HepG2 (cell line): ENCODE measurements at regions not wholly inside any gene's neighbourhood (a gene's known extent, or its start where the extent isn't known, plus 50 kb on each side); places are given as distances from the start of the nearest gene placed in this dataset.

ENCODE experiments used
- ATAC-seq: fragments of 200-7000 bp; cut with Tn5 transposase; 3 replicates; pipeline ENCODE4 v1.9.1; 2020; ENCODE audit warnings: mild to moderate bottlenecking, moderate library complexity
- BruUV-seq: library from RNA; stranded (reverse); fragments of 400-500 nt; replicated peaks from 2 replicates; lab custom pipeline; 2021; lab: Mats Ljungman, UMichigan
- CTCF ChIA-PET: fragments of 300-600 bp; formaldehyde crosslinking; extraction: SDS; loops from one replicate; lab custom pipeline; 2021; ENCODE audit warnings: low total read pairs, inconsistent platforms, low intra/inter-chr PET ratio; lab: Yijun Ruan, JAX
- POLR2A ChIA-PET: fragments of 350-600 bp; sonication (Branson Sonifier 250); formaldehyde crosslinking; loops from one replicate; lab custom pipeline; 2020; ENCODE audit warnings: antibody characterized with exemption, inconsistent platforms; lab: Yijun Ruan, JAX
- DNase-seq: peaks from one replicate; pipeline ENCODE4 v3.0.0-alpha.2; 2015; ENCODE audit warnings: low spot score
- FAIRE-seq: peaks from 3 replicates; lab custom pipeline; 2011; peaks lifted over from hg19 to GRCh38; lab: Jason Lieb, UNC
- H2AFZ ChIP-seq: one replicate; pipeline ENCODE4 v1.6.1; 2011; ENCODE audit warnings: low read length, inconsistent platforms
- H3K27ac ChIP-seq: fragments of 300-600 bp; 3 replicates; pipeline ENCODE4 v1.8.0; 2011; ENCODE audit warnings: mixed run types, mild to moderate bottlenecking, mixed read lengths, low read length, inconsistent platforms; ENCODE audit not compliant: insufficient read depth; ENCODE audit errors: extremely low read length
- H3K27me3 ChIP-seq, 2 experiments: fragments of 200-600 bp in 1 of 2; 2 replicates in 1 of 2; 3 replicates in 1 of 2; pipeline versions ENCODE4 v1.6.0 to v1.8.0; 2011; ENCODE audit warnings: low read length in 2 of 2, mild to moderate bottlenecking in 2 of 2, moderate library complexity in 2 of 2, inconsistent platforms in 1 of 2; ENCODE audit not compliant: insufficient read depth in 2 of 2, control insufficient read depth in 1 of 2
- H3K36me3 ChIP-seq, 2 experiments: fragments of 200-600 bp in 1 of 2; replicated peaks in 1 of 2; 2 replicates in 1 of 2; 3 replicates in 1 of 2; pipeline versions ENCODE4 v1.5.1 to v1.8.0; 2011; ENCODE audit warnings: low read length in 2 of 2, inconsistent platforms in 1 of 2; ENCODE audit not compliant: insufficient read depth in 2 of 2, control insufficient read depth in 1 of 2
- H3K4me1 ChIP-seq: 2 replicates; pipeline ENCODE4 v1.5.1; 2012; ENCODE audit warnings: low read length, inconsistent platforms; ENCODE audit not compliant: insufficient read depth
- H3K4me2 ChIP-seq: 2 replicates; pipeline ENCODE4 v1.6.0; 2011; ENCODE audit warnings: low read depth, low read length, inconsistent platforms
- H3K4me3 ChIP-seq, 3 experiments: fragments of 200-600 bp in 1 of 3; sonication (generic), shearing (Covaris generic) in 1 of 3; replicated peaks in 1 of 3; 2 replicates each; pipeline ENCODE4 v1.5.1; 2011 to 2016; ENCODE audit warnings: low read length in 3 of 3, inconsistent platforms in 2 of 3, low read depth in 2 of 3, mild to moderate bottlenecking in 2 of 3, control low read depth in 1 of 3, mixed read lengths in 1 of 3; ENCODE audit not compliant: insufficient read depth in 1 of 3
- H3K79me2 ChIP-seq: one replicate; pipeline ENCODE4 v1.6.1; 2011; ENCODE audit warnings: low read length, inconsistent platforms; ENCODE audit not compliant: insufficient read depth
- H3K9ac ChIP-seq: 2 replicates; pipeline ENCODE4 v1.6.0; 2011; ENCODE audit warnings: mild to moderate bottlenecking, low read depth, low read length, inconsistent platforms; ENCODE audit not compliant: insufficient read depth
- H3K9me3 ChIP-seq: 2 replicates; pipeline ENCODE4 v1.5.1; 2012; ENCODE audit warnings: mild to moderate bottlenecking, low read length
- H4K20me1 ChIP-seq: 2 replicates; pipeline ENCODE4 v1.6.0; 2011; ENCODE audit warnings: inconsistent platforms, mild to moderate bottlenecking, low read length, moderate library complexity; ENCODE audit not compliant: insufficient read depth
- BORCS8-MEF2B ChIP-seq: sonication (generic); formaldehyde crosslinking; IDR thresholded peaks from 2 replicates; pipeline ENCODE4 v1.8.0; 2022; ENCODE audit warnings: mild to moderate bottlenecking, missing genetic modification reagents
- EED ChIP-seq: sonication (generic); formaldehyde crosslinking; IDR thresholded peaks from 2 replicates; pipeline ENCODE4 v1.5.0; 2020; ENCODE audit warnings: mild to moderate bottlenecking, missing genetic modification reagents
- ESRRA ChIP-seq: sonication (generic); formaldehyde crosslinking; IDR thresholded peaks from 2 replicates; pipeline ENCODE4 v1.5.1; 2020; ENCODE audit warnings: mild to moderate bottlenecking, low read depth, missing genetic modification reagents
- FUBP1 ChIP-seq: sonication (generic); formaldehyde crosslinking; IDR thresholded peaks from 2 replicates; pipeline ENCODE4 v1.5.1; 2020; ENCODE audit warnings: missing genetic modification reagents, mild to moderate bottlenecking, borderline replicate concordance
- HMG20A ChIP-seq: IDR thresholded peaks from 2 replicates; pipeline ENCODE4 v1.6.1; 2016; ENCODE audit warnings: borderline replicate concordance
- KAT2B ChIP-seq: fragments of 150-350 bp; IDR thresholded peaks from 2 replicates; pipeline ENCODE4 v1.6.1; 2014; ENCODE audit warnings: low read depth, low read length, borderline replicate concordance
- PLRG1 ChIP-seq: fragments of 450-650 bp; conservative IDR thresholded peaks from 2 replicates; pipeline ENCODE4 v1.6.1; 2016
- POLR2AphosphoS5 ChIP-seq: IDR thresholded peaks from 2 replicates; pipeline ENCODE4 v1.6.1; 2012; ENCODE audit warnings: low read depth, low read length
- SKIL ChIP-seq: sonication (generic); formaldehyde crosslinking; IDR thresholded peaks from 2 replicates; pipeline ENCODE4 v1.8.0; 2022; ENCODE audit warnings: missing genetic modification reagents, mild to moderate bottlenecking, moderate library complexity, borderline replicate concordance
- ZC3H4 ChIP-seq: sonication (generic); formaldehyde crosslinking; IDR thresholded peaks from 2 replicates; pipeline ENCODE4 v1.4.0; 2020; ENCODE audit warnings: missing genetic modification reagents, borderline replicate concordance
- ZNF205 ChIP-seq: IDR thresholded peaks from 2 replicates; pipeline ENCODE4 v1.6.1; 2018; ENCODE audit warnings: missing biosample characterization, missing genetic modification reagents
- ZNF430 ChIP-seq: sonication (generic); formaldehyde crosslinking; IDR thresholded peaks from 2 replicates; pipeline ENCODE4 v1.9.0; 2021; ENCODE audit warnings: mild to moderate bottlenecking, missing genetic modification reagents
- ZNF432 ChIP-seq: sonication (generic); formaldehyde crosslinking; IDR thresholded peaks from 2 replicates; pipeline ENCODE4 v1.5.0; 2020; ENCODE audit warnings: missing genetic modification reagents, mild to moderate bottlenecking, borderline replicate concordance
- ZNF547 ChIP-seq: sonication (generic); formaldehyde crosslinking; IDR thresholded peaks from 2 replicates; pipeline ENCODE4 v1.5.1; 2020; ENCODE audit warnings: mild to moderate bottlenecking, missing genetic modification reagents
- ZNF782 ChIP-seq: sonication (generic); formaldehyde crosslinking; IDR thresholded peaks from 2 replicates; pipeline ENCODE4 v1.4.0; 2020; ENCODE audit warnings: missing genetic modification reagents, mild to moderate bottlenecking, borderline replicate concordance
- ZNF878 ChIP-seq: sonication (generic); formaldehyde crosslinking; IDR thresholded peaks from 2 replicates; pipeline ENCODE4 v1.8.1; 2023; ENCODE audit warnings: mild to moderate bottlenecking, missing genetic modification reagents, moderate library complexity
- ZNF879 ChIP-seq: sonication (generic); formaldehyde crosslinking; IDR thresholded peaks from 2 replicates; pipeline ENCODE4 v1.8.1; 2023; ENCODE audit warnings: missing genetic modification reagents
- WGBS: methylation state at CpG from one replicate; pipeline ENCODE4 v1.1.6; 2017; ENCODE audit warnings: low lambda C conversion rate; 5-methylcytosine and 5-hydroxymethylcytosine counted together
- in situ Hi-C: cut with HindIII; loops from 2 replicates; pipeline ENCODE4 v1.10.0; 2017; ENCODE audit warnings: low pct_unique_long_range_greater_than_20kb; ENCODE audit not compliant: extremely low pct_ligation_motif_present
- intact Hi-C: fragments of 100-400 bp; cut with micrococcal nuclease; formaldehyde crosslinking; loops from one replicate; pipeline ENCODE4 v1.10.0; 2022; ENCODE audit not compliant: unreplicated experiment
- TF ChIP-seq, protein P1 (sequence below): sonication (generic); formaldehyde crosslinking; IDR thresholded peaks from 2 replicates; pipeline ENCODE4 v1.8.0; 2022; ENCODE audit warnings: mild to moderate bottlenecking, missing genetic modification reagents; ENCODE audit not compliant: insufficient replicate concordance

DNA sequence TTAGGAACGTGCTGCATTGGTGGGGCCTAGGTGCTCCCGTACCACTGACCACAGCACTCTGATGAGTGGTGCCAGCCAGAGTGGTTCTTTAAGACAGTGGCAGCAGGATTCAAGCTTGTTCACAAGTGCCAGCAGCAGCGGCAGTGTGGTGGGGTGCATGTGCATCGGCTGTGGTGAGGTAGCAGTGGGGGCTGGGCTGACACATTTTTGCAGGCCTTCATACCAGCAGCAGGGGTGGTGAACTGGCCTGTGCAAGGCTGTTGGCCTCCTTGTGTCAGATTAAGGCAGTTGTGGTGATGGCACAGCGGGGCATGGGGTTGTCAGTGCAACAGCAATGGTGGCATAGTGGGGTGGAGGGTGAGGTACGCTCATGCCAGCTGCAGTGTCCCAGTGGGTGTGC, 131.4 kb downstream of the PABPC4L start (continued):
- TF ChIP-seq KAT2B = no peak
- TF ChIP-seq ZNF879 (CRISPR knock-in tag) = no peak
- no peak for TF ChIP-seq EED (CRISPR knock-in tag)
- TF ChIP-seq ZNF432 (CRISPR knock-in tag) = no peak
- no peak for TF ChIP-seq ZC3H4
- TF ChIP-seq, all 625 proteins: peak for 0

GRCh38 chr4:134057356-134057755, 144.2 kb downstream of the PABPC4L start:
- Histone ChIP-seq H3K4me2 (no peak overlapping the region), H3K27ac (no peak overlapping the region), H3K4me3 (no peak overlapping the region), H4K20me1 (no peaks in the 10 kb centered on the region), H3K9me3 (no peaks in the 10 kb centered on the region), H3K79me2 (no peaks in the 10 kb centered on the region), H3K9ac (no peak overlapping the region), H3K27me3 (no peaks in the 10 kb centered on the region), H2AFZ (no peak overlapping the region), H3K36me3 (no peaks in the 10 kb centered on the region), H3K4me1 (no peaks in the 10 kb centered on the region)
- ATAC-seq (no peak), DNase-seq (no peak), FAIRE-seq (no peak)
- POLR2A ChIA-PET = no interaction called here
- 0% methylated on average over 3 of the region's 3 CpGs for WGBS
- in situ Hi-C loops = no loop called here
- TF ChIP-seq, protein P1, sequence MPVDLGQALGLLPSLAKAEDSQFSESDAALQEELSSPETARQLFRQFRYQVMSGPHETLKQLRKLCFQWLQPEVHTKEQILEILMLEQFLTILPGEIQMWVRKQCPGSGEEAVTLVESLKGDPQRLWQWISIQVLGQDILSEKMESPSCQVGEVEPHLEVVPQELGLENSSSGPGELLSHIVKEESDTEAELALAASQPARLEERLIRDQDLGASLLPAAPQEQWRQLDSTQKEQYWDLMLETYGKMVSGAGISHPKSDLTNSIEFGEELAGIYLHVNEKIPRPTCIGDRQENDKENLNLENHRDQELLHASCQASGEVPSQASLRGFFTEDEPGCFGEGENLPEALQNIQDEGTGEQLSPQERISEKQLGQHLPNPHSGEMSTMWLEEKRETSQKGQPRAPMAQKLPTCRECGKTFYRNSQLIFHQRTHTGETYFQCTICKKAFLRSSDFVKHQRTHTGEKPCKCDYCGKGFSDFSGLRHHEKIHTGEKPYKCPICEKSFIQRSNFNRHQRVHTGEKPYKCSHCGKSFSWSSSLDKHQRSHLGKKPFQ = no peak
- TF ChIP-seq POLR2AphosphoS5 (no peak), ZNF205 (CRISPR knock-in tag) (no peak), ESRRA (CRISPR knock-in tag) (no peak), HMG20A (CRISPR knock-in tag) (no peak), BORCS8-MEF2B (no peak), ZNF782 (CRISPR knock-in tag) (no peak), PLRG1 (no peak), ZNF430 (CRISPR knock-in tag) (no peak), ZNF878 (no peak), SKIL (no peak), FUBP1 (CRISPR knock-in tag) (no peak), ZNF547 (CRISPR knock-in tag) (no peak)
- CTCF ChIA-PET = no interaction called here
- no TSS peak for BruUV-seq
- intact Hi-C loops = no loop called here
